Neutrophil (primary cell): ENCODE measurements at regions not wholly inside any gene's neighbourhood (a gene's known extent, or its start where the extent isn't known, plus 50 kb on each side); places are given as distances from the start of the nearest gene placed in this dataset.

Experiments used
- H3K27ac ChIP-seq: fragments of 200-600 bp; sonication (generic); 2 replicates; pipeline ENCODE4 v1.5.1; 2016; ENCODE audit warnings: mild to moderate bottlenecking, moderate library complexity
- H3K27me3 ChIP-seq: fragments of 200-600 bp; sonication (generic); 2 replicates; pipeline ENCODE4 v1.6.0; 2016; ENCODE audit warnings: mild to moderate bottlenecking
- H3K36me3 ChIP-seq: fragments of 200-600 bp; sonication (generic); 2 replicates; pipeline ENCODE4 v1.5.1; 2017
- H3K4me1 ChIP-seq, 2 experiments: fragments of 200-600 bp in 1 of 2; sonication (generic) in 1 of 2; 1 replicate in 1 of 2; 2 replicates in 1 of 2; pipeline versions ENCODE4 v1.5.1 to v1.6.1; 2013 to 2016; ENCODE audit warnings: low read depth in 1 of 2, low read length in 1 of 2, mild to moderate bottlenecking in 1 of 2, moderate library complexity in 1 of 2; ENCODE audit not compliant: control insufficient read depth in 1 of 2, insufficient read depth in 1 of 2
- H3K4me3 ChIP-seq, 2 experiments: fragments of 200-600 bp in 1 of 2; sonication (generic) in 1 of 2; 1 replicate in 1 of 2; 2 replicates in 1 of 2; pipeline ENCODE4 v1.5.1; 2013 to 2016; ENCODE audit warnings: low read depth in 1 of 2, low read length in 1 of 2, mild to moderate bottlenecking in 1 of 2, moderate library complexity in 1 of 2
- H3K9me3 ChIP-seq: fragments of 200-600 bp; sonication (generic); 2 replicates; pipeline ENCODE4 v1.5.1; 2016
- TF ChIP-seq, protein P1 (sequence below): fragments of 200-600 bp; sonication (generic); IDR thresholded peaks from 2 replicates; pipeline ENCODE4 v1.5.1; 2016; ENCODE audit warnings: antibody characterized with exemption

DNA sequence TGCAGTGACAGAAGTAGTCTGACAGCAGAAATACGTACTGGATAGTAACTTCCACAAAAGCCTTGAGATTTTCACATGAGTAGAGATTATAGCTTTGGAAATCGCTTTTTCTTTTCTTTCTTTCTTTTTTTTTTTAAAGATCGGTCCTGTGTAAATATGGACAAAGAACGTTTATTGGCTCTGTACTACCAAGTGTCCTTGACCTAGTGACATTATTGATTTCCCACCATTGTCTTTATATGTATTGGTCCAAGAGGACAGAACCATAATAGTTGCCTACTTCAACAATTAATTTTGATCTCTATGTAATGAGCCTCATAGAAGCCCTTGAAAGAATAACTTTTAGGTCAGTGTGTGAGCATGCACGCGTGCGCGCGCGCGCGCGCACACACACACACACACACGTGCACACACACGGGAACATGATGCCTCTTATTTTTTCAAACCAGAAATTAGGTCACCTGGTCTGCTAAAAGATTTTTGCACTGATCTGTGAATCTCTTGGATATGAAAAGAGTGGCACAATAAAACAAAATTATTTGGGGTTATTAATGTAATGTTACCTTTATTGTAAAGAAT, 516.8 kb downstream of the PSAT1 start:
- no peaks in the 10 kb centered on the region for H3K27me3 ChIP-seq
- H3K4me3 ChIP-seq: no peak overlapping the region
- TF ChIP-seq, protein P1, sequence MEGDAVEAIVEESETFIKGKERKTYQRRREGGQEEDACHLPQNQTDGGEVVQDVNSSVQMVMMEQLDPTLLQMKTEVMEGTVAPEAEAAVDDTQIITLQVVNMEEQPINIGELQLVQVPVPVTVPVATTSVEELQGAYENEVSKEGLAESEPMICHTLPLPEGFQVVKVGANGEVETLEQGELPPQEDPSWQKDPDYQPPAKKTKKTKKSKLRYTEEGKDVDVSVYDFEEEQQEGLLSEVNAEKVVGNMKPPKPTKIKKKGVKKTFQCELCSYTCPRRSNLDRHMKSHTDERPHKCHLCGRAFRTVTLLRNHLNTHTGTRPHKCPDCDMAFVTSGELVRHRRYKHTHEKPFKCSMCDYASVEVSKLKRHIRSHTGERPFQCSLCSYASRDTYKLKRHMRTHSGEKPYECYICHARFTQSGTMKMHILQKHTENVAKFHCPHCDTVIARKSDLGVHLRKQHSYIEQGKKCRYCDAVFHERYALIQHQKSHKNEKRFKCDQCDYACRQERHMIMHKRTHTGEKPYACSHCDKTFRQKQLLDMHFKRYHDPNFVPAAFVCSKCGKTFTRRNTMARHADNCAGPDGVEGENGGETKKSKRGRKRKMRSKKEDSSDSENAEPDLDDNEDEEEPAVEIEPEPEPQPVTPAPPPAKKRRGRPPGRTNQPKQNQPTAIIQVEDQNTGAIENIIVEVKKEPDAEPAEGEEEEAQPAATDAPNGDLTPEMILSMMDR: no peak
- no peaks in the 10 kb centered on the region for H3K4me1 ChIP-seq
- no peak overlapping the region for H3K27ac ChIP-seq
- no peaks in the 10 kb centered on the region for H3K36me3 ChIP-seq
- no peaks in the 10 kb centered on the region for H3K9me3 ChIP-seq

GRCh38 chr9:78821126-78821822, 524.3 kb downstream of the PSAT1 start:
- no peaks in the 10 kb centered on the region for H3K9me3 ChIP-seq
- H3K27me3 ChIP-seq: no peaks in the 10 kb centered on the region
- no peak overlapping the region for H3K27ac ChIP-seq
- TF ChIP-seq, protein P1: peak; percentile 61
- H3K36me3 ChIP-seq: no peaks in the 10 kb centered on the region
- H3K4me1 ChIP-seq: no peaks in the 10 kb centered on the region
- H3K4me3 ChIP-seq: no peak overlapping the region

DNA sequence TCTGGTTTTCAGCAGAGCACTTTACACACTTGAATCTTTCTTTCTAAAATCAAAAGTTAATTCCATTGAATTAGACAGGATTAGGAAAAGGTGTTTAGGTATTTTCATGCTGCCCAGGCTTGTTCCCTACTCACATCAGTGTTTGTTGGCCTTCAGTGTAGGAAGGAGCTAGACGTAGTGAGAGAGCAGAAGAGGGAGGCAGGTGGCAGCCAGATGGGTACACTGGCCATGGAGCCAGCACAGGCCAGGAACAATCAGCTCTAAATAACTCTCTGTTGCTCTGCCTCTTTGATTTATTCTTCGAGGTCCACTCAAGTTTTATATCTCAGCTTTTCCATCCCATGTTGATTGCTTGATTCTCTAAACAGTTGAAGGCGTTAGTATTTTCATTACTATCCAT, 529.6 kb downstream of the PSAT1 start:
- Histone ChIP-seq H3K4me3 (no peak overlapping the region), H3K27me3 (no peaks in the 10 kb centered on the region), H3K36me3 (no peaks in the 10 kb centered on the region), H3K27ac (no peak overlapping the region), H3K4me1 (no peaks in the 10 kb centered on the region), H3K9me3 (no peaks in the 10 kb centered on the region)
- TF ChIP-seq, protein P1: no peak

GRCh38 chr9:78828521-78828920, 531.6 kb downstream of the PSAT1 start:
- Histone ChIP-seq H3K4me3 (no peak overlapping the region), H3K36me3 (no peaks in the 10 kb centered on the region), H3K4me1 (no peaks in the 10 kb centered on the region), H3K27ac (no peak overlapping the region), H3K27me3 (no peaks in the 10 kb centered on the region), H3K9me3 (no peaks in the 10 kb centered on the region)
- TF ChIP-seq, protein P1: no peak

DNA sequence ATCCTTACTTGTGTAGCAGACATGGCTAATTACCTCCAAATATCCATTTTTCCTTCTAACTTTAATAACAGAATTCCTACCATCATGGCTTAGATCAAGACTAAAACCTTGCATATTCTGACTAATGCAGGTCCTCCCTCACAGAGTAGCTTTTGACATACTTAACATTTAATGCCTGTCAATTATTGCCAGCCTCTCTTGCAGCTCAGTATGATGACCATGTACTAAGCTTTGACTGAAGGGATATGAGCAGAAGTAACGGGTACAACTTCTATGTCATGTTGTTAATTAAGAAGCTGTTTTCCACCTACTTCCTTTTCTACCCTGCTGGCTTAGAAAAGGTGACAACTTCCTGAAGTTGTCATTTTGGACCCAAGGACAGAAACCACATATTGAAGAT, 533.4 kb downstream of the PSAT1 start:
- H3K36me3 ChIP-seq: no peaks in the 10 kb centered on the region
- TF ChIP-seq, protein P1: no peak

More for the DNA sequence above, 533.4 kb downstream of the PSAT1 start:
- Histone ChIP-seq H3K4me3 (no peak overlapping the region), H3K27me3 (no peaks in the 10 kb centered on the region), H3K27ac (no peak overlapping the region), H3K4me1 (no peaks in the 10 kb centered on the region), H3K9me3 (no peaks in the 10 kb centered on the region)
